Keratinocyte (primary cell): ENCODE measurements at regions not wholly inside any gene's neighbourhood (a gene's known extent, or its start where the extent isn't known, plus 50 kb on each side); places are given as distances from the start of the nearest gene placed in this dataset.

Experiments
- DNase-seq: peaks from one replicate; pipeline ENCODE4 v3.0.0-alpha.2; 2011; ENCODE audit warnings: low read depth, missing footprints, low spot score
- FAIRE-seq: peaks from 2 replicates; lab custom pipeline; 2011; peaks lifted over from hg19 to GRCh38; lab: Jason Lieb, UNC
- H2AFZ ChIP-seq: 2 replicates; pipeline ENCODE4 v1.6.0; 2012; ENCODE audit warnings: low read length, control low read depth, inconsistent platforms; ENCODE audit not compliant: control insufficient read depth
- H3K27ac ChIP-seq: 2 replicates; pipeline ENCODE4 v1.5.1; 2011; ENCODE audit warnings: low read length; ENCODE audit not compliant: control insufficient read depth, insufficient read depth
- H3K27me3 ChIP-seq: 3 replicates; pipeline ENCODE4 v1.6.0; 2011; ENCODE audit warnings: low read length; ENCODE audit not compliant: control insufficient read depth, insufficient read depth; ENCODE audit errors: extremely low read depth
- H3K36me3 ChIP-seq, 2 experiments: 2 replicates in 1 of 2; 3 replicates in 1 of 2; pipeline ENCODE4 v1.5.1; 2011; ENCODE audit warnings: low read length in 2 of 2, mild to moderate bottlenecking in 1 of 2; ENCODE audit not compliant: control insufficient read depth in 2 of 2, insufficient read depth in 2 of 2; ENCODE audit errors: extremely low read depth in 1 of 2
- H3K4me1 ChIP-seq: 3 replicates; pipeline ENCODE4 v1.5.1; 2011; ENCODE audit warnings: low read length; ENCODE audit not compliant: control insufficient read depth, insufficient read depth; ENCODE audit errors: extremely low read depth
- H3K4me2 ChIP-seq: 3 replicates; pipeline ENCODE4 v1.6.0; 2011; ENCODE audit warnings: low read depth, low read length; ENCODE audit not compliant: control insufficient read depth, insufficient read depth; ENCODE audit errors: extremely low read depth
- H3K4me3 ChIP-seq, 3 experiments: fragments of 200-600 bp in 1 of 3; sonication (generic) in 1 of 3; 2 replicates in 2 of 3; 3 replicates in 1 of 3; pipeline ENCODE4 v1.5.1; 2011 to 2016; ENCODE audit warnings: low read length in 3 of 3, mild to moderate bottlenecking in 3 of 3, control low read depth in 2 of 3, inconsistent platforms in 1 of 3, low read depth in 1 of 3, mixed read lengths in 1 of 3, mixed run types in 1 of 3, moderate library complexity in 1 of 3; ENCODE audit not compliant: control insufficient read depth in 2 of 3, insufficient read depth in 2 of 3; ENCODE audit errors: extremely low read depth in 1 of 3
- H3K79me2 ChIP-seq: 2 replicates; pipeline ENCODE4 v1.6.0; 2012; ENCODE audit warnings: low read length; ENCODE audit not compliant: control insufficient read depth, insufficient read depth
- H3K9ac ChIP-seq: 3 replicates; pipeline ENCODE4 v1.6.0; 2011; ENCODE audit warnings: low read length; ENCODE audit not compliant: control insufficient read depth, insufficient read depth; ENCODE audit errors: extremely low read depth
- H3K9me1 ChIP-seq: 3 replicates; pipeline ENCODE4 v1.6.0; 2011; ENCODE audit warnings: low read length; ENCODE audit not compliant: control insufficient read depth, insufficient read depth; ENCODE audit errors: extremely low read depth
- H3K9me3 ChIP-seq: 2 replicates; pipeline ENCODE4 v1.5.1; 2012; ENCODE audit warnings: low read depth, low read length; ENCODE audit not compliant: control insufficient read depth
- H4K20me1 ChIP-seq: 3 replicates; pipeline ENCODE4 v1.6.0; 2011; ENCODE audit warnings: low read length; ENCODE audit not compliant: control insufficient read depth, insufficient read depth; ENCODE audit errors: extremely low read depth
- CTCF ChIP-seq, 3 experiments: IDR thresholded peaks in 1 of 3; conservative IDR thresholded peaks in 1 of 3; optimal IDR thresholded peaks in 1 of 3; 2 replicates in 2 of 3; 3 replicates in 1 of 3; pipeline versions ENCODE3 to v1.5.1; 2011; ENCODE audit warnings: low read length in 3 of 3, mild to moderate bottlenecking in 3 of 3, moderate library complexity in 2 of 3, control low read depth in 1 of 3, inconsistent platforms in 1 of 3; ENCODE audit not compliant: insufficient read depth in 2 of 3; ENCODE audit errors: extremely low read depth in 1 of 3
- EZH2 ChIP-seq: IDR thresholded peaks from one replicate; pipeline ENCODE4 v1.6.1; 2012; ENCODE audit warnings: inconsistent platforms, mild to moderate bottlenecking, low read length, moderate library complexity
- dilution Hi-C: fragments of 300-500 bp; cut with MboI; formaldehyde crosslinking; loops from one replicate; pipeline ENCODE4 v1.7.0; 2020; ENCODE audit warnings: low sequenced_read_pairs; ENCODE audit not compliant: extremely low pct_ligation_motif_present

- H3K79me2 ChIP-seq, result no peaks in the 10 kb centered on the region
- dilution Hi-C loops, result no loop called here
- H3K27me3 ChIP-seq, result no peaks in the 10 kb centered on the region
- TF ChIP-seq EZH2 (no peak), CTCF (optimal IDR thresholded peaks at IDR 0.05 in 1 of 3, IDR thresholded peaks at IDR 0.05 in 1 of 3, conservative IDR thresholded peaks at IDR 0.05 in 1 of 3; ENCODE audit: extremely low read depth in 1 of 3, insufficient read depth in 2 of 3, low read length in 3 of 3) (no peak)
- H3K9me1 ChIP-seq, result no peaks in the 10 kb centered on the region
- no peak overlapping the region for H3K4me2 ChIP-seq
- no peaks in the 10 kb centered on the region for H3K36me3 ChIP-seq
- H3K9ac ChIP-seq, result no peak overlapping the region
- H3K9me3 ChIP-seq, result no peaks in the 10 kb centered on the region
- no peak overlapping the region for H2AFZ ChIP-seq
- H3K4me3 ChIP-seq, result no peak overlapping the region
- DNase-seq, result no peak
- no peaks in the 10 kb centered on the region for H3K4me1 ChIP-seq
- H3K27ac ChIP-seq, result no peak overlapping the region
- no peaks in the 10 kb centered on the region for H4K20me1 ChIP-seq
- no peak for FAIRE-seq
Observed at GRCh38 chr10:108817135-108817534, 1106.2 kb downstream of the XPNPEP1 start.

GRCh38 chr10:108812906-108813305, 1110.4 kb downstream of the XPNPEP1 start:
- H3K9me1 ChIP-seq, result no peaks in the 10 kb centered on the region
- no peak overlapping the region for H3K27ac ChIP-seq
- no peaks in the 10 kb centered on the region for H3K27me3 ChIP-seq
- no peaks in the 10 kb centered on the region for H3K9me3 ChIP-seq
- TF ChIP-seq CTCF (optimal IDR thresholded peaks at IDR 0.05 in 1 of 3, IDR thresholded peaks at IDR 0.05 in 1 of 3, conservative IDR thresholded peaks at IDR 0.05 in 1 of 3; ENCODE audit: extremely low read depth in 1 of 3, insufficient read depth in 2 of 3, low read length in 3 of 3) (no peak), EZH2 (no peak)
- no peaks in the 10 kb centered on the region for H3K4me1 ChIP-seq
- DNase-seq (no peak), FAIRE-seq (no peak)
- H2AFZ ChIP-seq, result no peak overlapping the region
- no peaks in the 10 kb centered on the region for H4K20me1 ChIP-seq
- no peak overlapping the region for H3K4me2 ChIP-seq
- H3K9ac ChIP-seq, result no peak overlapping the region
- H3K4me3 ChIP-seq, result no peak overlapping the region
- H3K36me3 ChIP-seq, result no peaks in the 10 kb centered on the region
- dilution Hi-C loops, result no loop called here
- H3K79me2 ChIP-seq, result no peaks in the 10 kb centered on the region
